ENCODE measurements at regions not wholly inside any gene's neighbourhood (a gene's known extent, or its start where the extent isn't known, plus 50 kb on each side); places are given as distances from the start of the nearest gene placed in this dataset.

GRCh38 chr7:94216944-94217461, 177.7 kb upstream of the COL1A2 start:
- TF ChIP-seq SPI1 (IDR thresholded peaks at IDR 0.05; ENCODE audit: borderline replicate concordance, low read depth) (no peak), POLR2AphosphoS5 (IDR thresholded peaks at IDR 0.05; ENCODE audit: low read depth) (no peak), REST (IDR thresholded peaks at IDR 0.05; ENCODE audit: insufficient replicate concordance, low read depth) (no peak), GABPA (IDR thresholded peaks at IDR 0.05; ENCODE audit: low read depth) (no peak), CTCF (IDR thresholded peaks at IDR 0.05; ENCODE audit: insufficient read depth, low read length) (no peak)
- H3K27me3 ChIP-seq (ENCODE audit: insufficient read depth, poor library complexity, severe bottlenecking): no peaks in the 10 kb centered on the region
- no peak overlapping the region for H3K27ac ChIP-seq (replicated peaks)
- no peak overlapping the region for H3K4me3 ChIP-seq (replicated peaks; ENCODE audit: insufficient read depth, low read length)
- DNase-seq (ENCODE audit: low read depth in 1 of 2, low spot score in 1 of 2): no peak

- Histone ChIP-seq H3K27ac (replicated peaks) (no peak overlapping the region), H3K4me3 (replicated peaks; ENCODE audit: insufficient read depth, low read length) (no peak overlapping the region), H3K27me3 (ENCODE audit: insufficient read depth, poor library complexity, severe bottlenecking) (no peaks in the 10 kb centered on the region)
- TF ChIP-seq REST (IDR thresholded peaks at IDR 0.05; ENCODE audit: insufficient replicate concordance, low read depth) (no peak), POLR2AphosphoS5 (IDR thresholded peaks at IDR 0.05; ENCODE audit: low read depth) (no peak), CTCF (IDR thresholded peaks at IDR 0.05; ENCODE audit: insufficient read depth, low read length) (no peak), GABPA (IDR thresholded peaks at IDR 0.05; ENCODE audit: low read depth) (no peak), SPI1 (IDR thresholded peaks at IDR 0.05; ENCODE audit: borderline replicate concordance, low read depth) (no peak)
- DNase-seq (ENCODE audit: low read depth in 1 of 2, low spot score in 1 of 2): no peak
Measured at GRCh38 chr7:94217766-94218165, 176.9 kb upstream of the COL1A2 start.

- Histone ChIP-seq H3K27ac (replicated peaks) (no peak overlapping the region), H3K4me3 (replicated peaks; ENCODE audit: insufficient read depth, low read length) (no peak overlapping the region), H3K27me3 (ENCODE audit: insufficient read depth, poor library complexity, severe bottlenecking) (no peaks in the 10 kb centered on the region)
- DNase-seq (ENCODE audit: low read depth in 1 of 2, low spot score in 1 of 2): no peak
- TF ChIP-seq SPI1 (IDR thresholded peaks at IDR 0.05; ENCODE audit: borderline replicate concordance, low read depth): no peak
- no peak for TF ChIP-seq CTCF (IDR thresholded peaks at IDR 0.05; ENCODE audit: insufficient read depth, low read length)
- TF ChIP-seq REST (IDR thresholded peaks at IDR 0.05; ENCODE audit: insufficient replicate concordance, low read depth): no peak
- TF ChIP-seq GABPA (IDR thresholded peaks at IDR 0.05; ENCODE audit: low read depth): no peak
- TF ChIP-seq POLR2AphosphoS5 (IDR thresholded peaks at IDR 0.05; ENCODE audit: low read depth): no peak
Measured at GRCh38 chr7:94222516-94222915, 172.2 kb upstream of the COL1A2 start.
